ENCODE measurements at regions not wholly inside any gene's neighbourhood (a gene's known extent, or its start where the extent isn't known, plus 50 kb on each side); places are given as distances from the start of the nearest gene placed in this dataset.

DNA sequence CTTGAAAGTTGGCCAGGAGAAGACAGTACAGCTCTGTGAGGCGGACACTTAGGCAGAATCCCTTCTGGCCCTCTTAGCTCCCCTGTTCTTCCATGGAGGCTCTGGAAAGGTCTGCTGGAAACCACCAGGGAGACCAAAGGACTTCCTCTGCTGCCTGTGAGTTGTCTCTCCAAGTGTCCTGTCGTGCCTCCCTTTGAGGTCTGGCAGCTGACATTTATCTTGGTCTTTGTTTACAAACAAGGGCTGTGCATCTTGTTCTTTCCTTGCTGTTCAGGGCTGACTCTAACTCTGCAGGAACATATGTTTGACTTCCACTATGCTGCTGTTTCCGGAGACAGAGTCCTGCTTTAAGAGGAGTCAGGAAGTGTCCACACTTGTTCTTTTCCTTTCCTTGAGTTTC, 159.9 kb upstream of the FRMD6 start:
- no peak for TF ChIP-seq ZNF274 (IDR thresholded peaks at IDR 0.05; ENCODE audit: low read depth, low read length)
- TF ChIP-seq SUZ12 (IDR thresholded peaks at IDR 0.05; ENCODE audit: extremely low read depth, insufficient read depth, insufficient read length): no peak
- TF ChIP-seq YY1 (IDR thresholded peaks at IDR 0.05; ENCODE audit: insufficient read depth, insufficient read length): no peak
